ENCODE measurements at regions not wholly inside any gene's neighbourhood (a gene's known extent, or its start where the extent isn't known, plus 50 kb on each side); places are given as distances from the start of the nearest gene placed in this dataset.

DNA sequence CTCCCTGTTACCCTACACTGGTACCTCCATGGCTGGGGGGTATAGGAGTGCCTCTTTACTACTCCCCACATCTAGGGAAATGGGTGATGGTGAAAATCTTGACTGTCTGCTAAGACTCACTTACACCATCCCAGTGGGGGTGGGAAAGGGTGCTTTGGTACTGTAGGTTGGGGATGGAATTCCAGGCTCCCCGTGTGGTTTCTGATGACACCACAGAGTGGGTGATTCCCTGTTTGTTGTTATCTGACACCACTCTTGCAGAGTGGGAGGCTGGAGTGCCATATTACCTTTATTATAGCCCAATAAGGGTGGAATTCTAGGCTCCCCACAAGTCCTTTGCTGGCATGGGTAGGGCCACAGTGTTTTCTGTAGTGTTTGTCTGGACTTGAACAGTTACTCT lies 264.6 kb upstream of the MAN1A1 start:
- DNase-seq: no peak

DNA sequence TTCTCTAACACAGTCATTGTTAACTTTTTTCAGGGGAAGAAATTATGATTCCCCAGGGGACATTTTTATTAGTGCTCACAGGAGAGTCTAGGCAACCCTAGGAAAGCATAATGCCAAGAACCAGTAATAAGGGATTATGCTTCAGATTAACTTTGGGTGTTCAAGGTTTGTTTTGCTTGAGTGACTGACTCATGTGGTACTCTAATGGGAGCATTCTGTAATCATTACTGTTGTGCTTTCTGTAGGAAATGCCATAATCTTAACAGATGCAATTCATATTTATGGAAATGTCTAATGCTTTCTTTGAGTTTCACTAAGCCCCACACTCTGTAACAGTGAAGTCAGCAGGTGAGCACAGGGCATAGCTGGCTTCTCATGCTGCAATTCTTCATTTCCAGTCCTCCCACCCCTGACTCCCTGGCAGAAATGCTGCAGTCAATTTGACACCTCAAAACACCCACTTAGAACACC lies 263.4 kb upstream of the MAN1A1 start:
- DNase-seq: no peak

GRCh38 chr6:119612176-119612891 lies 262.8 kb upstream of the MAN1A1 start:
- no peak for DNase-seq

DNA sequence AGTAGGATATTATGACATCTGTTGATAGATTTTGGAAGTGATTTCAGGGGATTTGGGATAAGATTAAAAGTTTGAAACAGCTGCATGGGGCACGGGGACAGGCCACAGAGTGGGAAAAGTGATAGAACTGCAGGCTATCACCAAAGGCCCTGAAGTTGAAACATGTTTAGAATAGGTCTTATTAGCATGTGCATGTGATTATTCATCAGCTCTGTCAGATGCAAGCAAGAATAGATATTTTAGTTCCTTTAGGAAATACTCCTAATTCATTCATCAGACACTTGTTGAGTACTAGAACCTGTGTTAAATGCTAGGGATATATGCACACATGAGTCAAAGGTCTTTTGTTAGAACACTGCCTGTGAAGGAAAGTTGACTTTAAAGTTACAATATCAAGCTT lies 261.2 kb upstream of the MAN1A1 start:
- DNase-seq: no peak

GRCh38 chr6:119610265-119610664 lies 260.7 kb upstream of the MAN1A1 start:
- no peak for DNase-seq

- DNase-seq: no peak
Measured at GRCh38 chr6:119609865-119610264, 260.3 kb upstream of the MAN1A1 start.

GRCh38 chr6:119608994-119609393 lies 259.4 kb upstream of the MAN1A1 start:
- no peak for DNase-seq

- no peak for DNase-seq
Measured at GRCh38 chr6:119604124-119604523, 254.6 kb upstream of the MAN1A1 start.

DNA sequence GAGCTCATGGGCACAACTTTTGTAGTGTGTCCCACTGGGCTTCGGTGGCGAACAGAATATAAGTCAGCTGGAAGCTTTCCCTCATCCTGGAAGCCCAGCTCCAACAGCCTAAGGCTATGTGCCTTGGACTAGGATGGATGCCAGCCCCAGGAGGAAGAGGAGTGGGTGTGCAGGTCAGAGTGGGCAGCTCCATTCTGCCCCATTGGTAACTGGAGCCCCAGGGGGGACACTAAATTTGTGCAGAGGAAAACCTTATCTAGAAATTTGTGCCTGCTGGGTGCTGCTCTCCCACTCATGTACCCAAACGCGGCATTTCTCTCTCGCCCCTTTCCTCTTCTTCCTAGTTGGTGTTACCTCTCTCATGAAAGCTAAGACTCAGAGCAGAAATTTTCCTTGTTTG lies 253.9 kb upstream of the MAN1A1 start:
- no peak for DNase-seq

DNA sequence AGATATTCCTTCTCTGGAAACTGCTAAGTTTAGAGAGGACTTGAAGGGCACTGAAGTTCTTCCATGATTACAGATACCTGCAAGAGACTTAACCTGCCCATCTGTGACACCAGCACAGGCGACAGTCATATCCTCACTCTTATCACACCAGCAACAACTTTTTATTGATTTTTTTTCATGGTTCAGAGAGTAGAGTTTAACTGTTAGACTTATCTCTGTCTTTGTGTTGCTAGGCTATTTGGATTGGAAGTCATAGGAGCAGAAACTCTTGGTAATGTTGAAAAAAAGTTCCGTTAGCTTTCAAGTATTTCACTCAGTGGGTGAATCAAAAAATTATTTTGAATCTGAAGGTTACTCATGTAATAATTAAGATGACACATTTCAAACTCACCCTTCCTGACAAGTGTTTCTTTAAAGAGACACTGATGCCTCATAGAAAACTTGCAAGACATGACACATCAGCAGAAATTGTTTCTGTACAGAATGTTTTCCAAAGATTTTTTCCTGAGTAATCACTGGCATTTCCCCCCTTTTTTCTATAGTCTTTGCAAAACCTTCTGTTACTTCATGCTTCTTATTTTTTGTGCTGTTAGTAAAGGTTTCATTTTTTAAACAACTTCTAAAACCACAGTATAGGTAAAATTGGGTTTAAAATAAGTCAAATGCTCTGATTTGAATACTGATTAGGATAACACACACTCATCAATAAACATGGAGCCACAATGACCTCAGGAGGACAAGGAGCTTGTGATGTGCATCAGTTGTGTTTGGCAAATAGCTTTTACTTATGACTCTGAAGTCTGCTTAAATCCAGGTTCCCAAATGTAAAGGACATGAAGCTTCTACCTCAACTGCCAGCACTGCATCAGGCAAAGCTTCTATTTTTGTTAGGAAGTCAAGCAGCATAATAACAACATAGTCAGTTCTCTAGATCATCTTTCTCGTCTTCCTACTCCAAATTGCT lies 252.9 kb upstream of the MAN1A1 start:
- DNase-seq: no peak

DNA sequence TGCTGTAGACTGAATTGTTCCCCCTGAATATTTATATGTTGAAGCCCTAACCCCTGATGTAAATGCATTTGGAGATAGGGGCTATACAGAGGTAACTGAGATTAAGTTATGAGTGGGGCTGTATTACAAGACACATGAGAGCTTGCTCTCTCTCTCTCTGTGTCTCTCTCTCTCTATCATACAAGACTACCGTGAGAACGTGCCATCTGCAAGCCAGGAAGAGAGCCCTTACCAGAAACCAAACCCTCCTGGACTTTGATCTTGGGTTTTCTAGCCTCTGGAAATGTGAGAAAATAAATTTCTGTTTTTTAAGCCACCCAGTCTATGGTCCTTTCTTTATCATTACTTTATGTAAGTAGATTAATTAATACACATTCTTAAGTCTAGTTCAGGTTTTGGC lies 249.3 kb upstream of the MAN1A1 start:
- no peak for DNase-seq

GRCh38 chr6:119594907-119595306 lies 245.3 kb upstream of the MAN1A1 start:
- no peak for DNase-seq

DNA sequence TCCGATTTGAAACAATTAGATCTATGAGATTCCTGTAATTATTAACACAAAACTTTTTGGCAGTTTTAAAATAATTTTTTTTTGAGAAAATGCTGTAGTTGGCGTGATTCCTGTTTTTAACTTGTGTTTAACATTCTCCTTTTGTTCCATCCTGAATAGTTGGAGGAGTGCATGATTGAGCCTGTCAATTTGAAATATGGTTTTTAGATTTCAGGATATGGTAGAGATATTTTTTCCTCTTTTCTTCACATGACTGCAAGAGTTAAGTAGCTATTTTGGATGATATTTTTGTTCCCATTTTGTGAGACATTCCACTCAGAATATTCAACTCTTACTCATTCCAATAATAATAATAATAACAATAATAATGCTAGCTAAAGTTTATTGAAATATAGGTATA lies 241.7 kb upstream of the MAN1A1 start:
- no peak for DNase-seq

GRCh38 chr6:119590066-119590465 lies 240.5 kb upstream of the MAN1A1 start:
- DNase-seq: no peak

GRCh38 chr6:119587537-119587936 lies 238.0 kb upstream of the MAN1A1 start:
- DNase-seq: no peak

DNA sequence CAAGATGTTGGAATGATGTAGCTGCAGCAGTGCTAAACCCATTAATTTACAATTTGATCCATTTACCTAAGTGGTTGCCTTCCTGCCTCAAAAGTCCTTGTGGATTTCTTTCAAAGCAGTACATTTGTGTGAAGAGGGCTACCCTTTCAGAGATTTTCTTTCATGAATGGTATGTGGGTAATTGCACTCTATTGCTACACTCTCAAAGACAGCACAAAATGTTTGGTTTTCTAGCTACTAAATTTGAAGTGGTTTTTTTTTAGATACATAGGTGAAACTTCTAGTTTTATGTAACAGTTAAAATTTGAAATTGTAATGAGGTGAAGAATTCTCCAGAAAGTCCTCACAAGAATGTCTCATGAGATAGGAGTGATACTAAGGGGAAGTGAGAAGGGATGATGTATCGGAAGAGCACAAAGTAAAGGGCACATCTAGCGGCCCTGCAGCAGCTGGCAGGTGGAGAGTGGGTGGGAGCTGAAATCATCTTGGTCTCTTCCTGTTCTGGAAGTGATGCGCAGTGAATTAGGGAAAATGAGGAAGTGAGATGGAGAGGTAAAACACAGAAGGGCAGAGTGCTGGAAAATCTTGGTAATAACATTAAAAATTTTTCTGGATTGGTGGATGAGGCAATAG lies 236.8 kb upstream of the MAN1A1 start:
- DNase-seq: no peak

- no peak for DNase-seq
Measured at GRCh38 chr6:119584088-119584487, 234.5 kb upstream of the MAN1A1 start.

- no peak for DNase-seq
Measured at GRCh38 chr6:119581220-119581619, 231.7 kb upstream of the MAN1A1 start.

- DNase-seq: no peak
Measured at GRCh38 chr6:119575721-119576120, 226.2 kb upstream of the MAN1A1 start.

GRCh38 chr6:119568580-119568979 lies 219.0 kb upstream of the MAN1A1 start:
- DNase-seq: no peak

GRCh38 chr6:119566546-119567260 lies 217.1 kb upstream of the MAN1A1 start:
- DNase-seq: no peak

DNA sequence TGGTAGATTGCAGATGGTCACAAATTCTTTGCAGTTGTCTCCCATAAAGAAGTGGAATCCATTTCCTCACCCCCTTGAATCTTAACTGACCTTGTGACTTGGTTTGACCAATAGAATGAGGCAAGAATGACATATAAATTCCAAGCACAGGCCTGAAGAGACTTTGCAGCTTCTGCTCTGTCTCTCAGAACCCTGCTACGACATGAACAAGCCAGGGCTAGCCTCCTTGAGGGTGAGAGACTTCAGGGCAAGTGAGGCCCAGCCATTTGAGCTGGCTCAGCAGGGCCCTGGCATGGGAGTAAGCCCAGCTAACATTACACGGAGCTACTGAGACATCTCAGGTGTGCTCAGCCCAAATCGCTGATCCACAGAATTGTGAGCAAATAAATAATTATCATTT lies 216.3 kb upstream of the MAN1A1 start:
- DNase-seq: no peak

DNA sequence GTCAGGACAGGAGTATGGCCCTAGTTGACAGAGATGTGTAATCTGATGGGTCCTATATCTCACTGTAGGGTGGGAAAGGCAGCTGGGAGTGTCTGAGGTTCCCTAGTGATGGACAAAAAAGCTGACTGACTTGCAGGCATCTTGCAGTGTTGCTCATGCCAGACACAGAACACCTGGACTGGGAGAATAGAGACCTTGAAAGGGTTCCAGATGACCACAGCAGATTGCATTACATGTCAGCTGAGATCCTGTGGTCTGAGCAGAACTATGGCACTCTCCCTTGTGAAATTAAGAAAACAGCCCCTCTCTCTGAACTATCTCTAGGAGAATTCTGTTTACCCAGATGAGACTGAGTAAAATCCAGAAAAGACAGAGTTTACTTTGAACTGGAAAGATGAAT lies 212.6 kb upstream of the MAN1A1 start:
- DNase-seq: no peak
